ENCODE measurements at regions not wholly inside any gene's neighbourhood (a gene's known extent, or its start where the extent isn't known, plus 50 kb on each side); places are given as distances from the start of the nearest gene placed in this dataset.

DNA sequence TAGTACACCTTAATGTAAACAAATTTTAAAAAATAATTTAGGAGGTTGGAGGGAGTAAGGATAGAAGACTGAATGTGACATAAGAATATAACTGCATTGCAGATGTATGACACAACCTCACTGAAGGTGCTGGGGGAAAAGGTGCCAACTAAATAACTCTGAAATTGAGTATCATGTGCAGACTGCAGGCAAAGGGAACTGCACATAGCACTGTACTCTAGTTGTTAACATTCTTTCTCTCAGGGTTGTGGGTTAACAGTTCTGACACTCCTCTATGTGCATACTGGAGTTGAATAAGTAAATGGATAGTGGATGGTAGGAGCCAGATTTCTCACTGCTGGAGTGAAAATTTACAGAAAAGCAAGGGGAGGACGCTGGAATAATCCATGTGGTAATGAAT lies 451.9 kb upstream of the CDH4 start (continued):
- no peak for TF ChIP-seq NRF1 (IDR thresholded peaks at IDR 0.05; ENCODE audit: low read depth, low read length)

DNA sequence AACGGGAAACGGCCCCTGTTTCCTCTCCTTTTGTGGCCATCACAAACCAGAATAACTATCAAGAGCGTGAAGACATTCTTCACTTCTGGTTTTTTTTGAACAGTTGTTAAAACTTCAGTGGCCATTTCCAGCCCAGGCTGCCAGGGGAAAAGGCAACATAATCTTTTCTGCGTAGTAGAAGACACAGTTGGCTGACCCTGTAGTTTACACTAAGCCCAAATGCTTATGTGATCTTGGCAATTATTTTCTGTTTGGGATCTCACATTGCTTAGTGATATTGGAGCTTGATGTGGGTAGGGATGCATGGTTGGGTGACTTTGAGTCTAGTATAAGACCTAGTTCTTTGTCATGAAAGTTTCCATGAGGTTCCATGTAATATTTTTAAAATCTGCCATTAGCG lies 449.4 kb upstream of the CDH4 start:
- H3K4me2 ChIP-seq: no peak overlapping the region
- no peak for DNase-seq
- H3K9ac ChIP-seq: no peak overlapping the region
- no peaks in the 10 kb centered on the region for H3K9me3 ChIP-seq
- no peaks in the 10 kb centered on the region for H3K9me2 ChIP-seq
- POLR2A ChIA-PET: no interaction called here
- no peak overlapping the region for H3K4me3 ChIP-seq (ENCODE audit: low read depth in 2 of 2, low read length in 1 of 2)
- CTCF ChIA-PET: no interaction called here
- H3K79me2 ChIP-seq (ENCODE audit: insufficient read depth): no peaks in the 10 kb centered on the region
- H3F3A ChIP-seq (replicated peaks; ENCODE audit: insufficient read depth): no peaks in the 10 kb centered on the region
- TF ChIP-seq SMC3 (IDR thresholded peaks at IDR 0.05; ENCODE audit: low read depth, low read length): no peak
- H3K4me1 ChIP-seq (ENCODE audit: control insufficient read depth in 1 of 2, insufficient read depth in 2 of 2, low read depth in 1 of 2, low read length in 1 of 2): no peaks in the 10 kb centered on the region
- no peak overlapping the region for H3K27ac ChIP-seq (ENCODE audit: low read depth in 2 of 2, low read length in 1 of 2)
- H3K36me3 ChIP-seq (replicated peaks in 1 of 2; ENCODE audit: control insufficient read depth in 1 of 2, insufficient read depth in 2 of 2, low read length in 1 of 2): no peaks in the 10 kb centered on the region
- 27% methylated on average over 5 of the region's 5 CpGs for WGBS (ENCODE audit: low lambda C conversion rate)
- no peaks in the 10 kb centered on the region for H4K20me1 ChIP-seq (ENCODE audit: insufficient read depth)
- H3K27me3 ChIP-seq (ENCODE audit: insufficient read depth): no peaks in the 10 kb centered on the region
- no peak overlapping the region for H2AFZ ChIP-seq (ENCODE audit: low read depth)

DNA sequence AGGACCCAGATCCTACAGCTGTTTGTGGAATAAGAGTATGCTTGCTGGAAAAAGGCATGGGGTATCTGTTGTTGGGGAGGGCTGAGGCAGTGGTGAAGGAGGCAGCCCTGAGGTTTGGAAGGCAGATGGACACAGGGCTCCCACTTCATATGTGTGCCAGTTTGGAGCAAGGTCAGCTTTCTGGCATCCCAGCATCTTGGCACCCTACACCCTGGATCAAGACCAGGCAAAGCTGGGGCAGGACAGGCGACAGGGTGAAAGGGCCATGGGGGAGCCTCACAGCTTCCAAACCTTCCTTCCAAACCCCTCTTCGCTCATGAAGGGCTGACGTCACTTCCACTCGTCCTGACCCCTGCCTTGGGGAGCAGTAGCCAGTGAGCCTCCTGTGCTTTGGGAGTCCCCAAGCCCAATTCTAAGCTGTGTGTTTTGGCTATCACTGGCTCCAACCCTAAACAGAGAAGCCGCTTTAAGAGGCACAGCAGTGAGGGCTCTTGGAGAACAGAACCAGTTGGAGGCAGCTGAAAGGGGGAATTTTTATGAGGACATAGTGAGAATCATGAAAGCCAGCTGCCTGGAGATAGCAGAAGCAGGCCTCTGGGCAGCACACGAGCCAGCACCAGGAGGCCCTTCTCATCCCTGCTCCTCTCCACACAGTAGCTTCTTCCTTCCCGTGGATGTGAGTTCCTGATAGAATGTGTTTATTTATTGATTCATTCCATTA lies 448.6 kb upstream of the CDH4 start:
- no peaks in the 10 kb centered on the region for H3K79me2 ChIP-seq (ENCODE audit: insufficient read depth)
- H4K20me1 ChIP-seq (ENCODE audit: insufficient read depth): no peaks in the 10 kb centered on the region
- no peaks in the 10 kb centered on the region for H3F3A ChIP-seq (replicated peaks; ENCODE audit: insufficient read depth)
- H3K4me2 ChIP-seq: no peak overlapping the region
- H3K4me1 ChIP-seq (ENCODE audit: control insufficient read depth in 1 of 2, insufficient read depth in 2 of 2, low read depth in 1 of 2, low read length in 1 of 2): no peaks in the 10 kb centered on the region
- TF ChIP-seq, protein P1, sequence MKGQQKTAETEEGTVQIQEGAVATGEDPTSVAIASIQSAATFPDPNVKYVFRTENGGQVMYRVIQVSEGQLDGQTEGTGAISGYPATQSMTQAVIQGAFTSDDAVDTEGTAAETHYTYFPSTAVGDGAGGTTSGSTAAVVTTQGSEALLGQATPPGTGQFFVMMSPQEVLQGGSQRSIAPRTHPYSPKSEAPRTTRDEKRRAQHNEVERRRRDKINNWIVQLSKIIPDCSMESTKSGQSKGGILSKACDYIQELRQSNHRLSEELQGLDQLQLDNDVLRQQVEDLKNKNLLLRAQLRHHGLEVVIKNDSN (IDR thresholded peaks at IDR 0.05; ENCODE audit: borderline replicate concordance, low read depth): no peak
- TF ChIP-seq MXI1 (IDR thresholded peaks at IDR 0.05; ENCODE audit: low read depth, low read length): no peak
- TF ChIP-seq FOXM1 (IDR thresholded peaks at IDR 0.05; ENCODE audit: low read depth): no peak
- no peak for TF ChIP-seq FOXJ3 (CRISPR knock-in tag; IDR thresholded peaks at IDR 0.05)
- TF ChIP-seq, protein P2, sequence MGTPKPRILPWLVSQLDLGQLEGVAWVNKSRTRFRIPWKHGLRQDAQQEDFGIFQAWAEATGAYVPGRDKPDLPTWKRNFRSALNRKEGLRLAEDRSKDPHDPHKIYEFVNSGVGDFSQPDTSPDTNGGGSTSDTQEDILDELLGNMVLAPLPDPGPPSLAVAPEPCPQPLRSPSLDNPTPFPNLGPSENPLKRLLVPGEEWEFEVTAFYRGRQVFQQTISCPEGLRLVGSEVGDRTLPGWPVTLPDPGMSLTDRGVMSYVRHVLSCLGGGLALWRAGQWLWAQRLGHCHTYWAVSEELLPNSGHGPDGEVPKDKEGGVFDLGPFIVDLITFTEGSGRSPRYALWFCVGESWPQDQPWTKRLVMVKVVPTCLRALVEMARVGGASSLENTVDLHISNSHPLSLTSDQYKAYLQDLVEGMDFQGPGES (IDR thresholded peaks at IDR 0.05; ENCODE audit: low read depth, low read length): no peak
- TF ChIP-seq NFIC (IDR thresholded peaks at IDR 0.05; ENCODE audit: borderline replicate concordance): no peak
- TF ChIP-seq EZH2phosphoT487 (IDR thresholded peaks at IDR 0.05; ENCODE audit: borderline replicate concordance, low read depth): no peak
- no peak for TF ChIP-seq RXRA (IDR thresholded peaks at IDR 0.05; ENCODE audit: borderline replicate concordance, low read depth)
- no peaks in the 10 kb centered on the region for H3K36me3 ChIP-seq (replicated peaks in 1 of 2; ENCODE audit: control insufficient read depth in 1 of 2, insufficient read depth in 2 of 2, low read length in 1 of 2)
- H2AFZ ChIP-seq (ENCODE audit: low read depth): no peak overlapping the region
- no peaks in the 10 kb centered on the region for H3K27me3 ChIP-seq (ENCODE audit: insufficient read depth)
- no peak overlapping the region for H3K27ac ChIP-seq (ENCODE audit: low read depth in 2 of 2, low read length in 1 of 2)
- H3K9me2 ChIP-seq: no peaks in the 10 kb centered on the region
- ChIA-PET POLR2A (no interaction called here), CTCF (no interaction called here)
- H3K9me3 ChIP-seq: no peaks in the 10 kb centered on the region
- H3K4me3 ChIP-seq (ENCODE audit: low read depth in 2 of 2, low read length in 1 of 2): no peak overlapping the region
- no peak overlapping the region for H3K9ac ChIP-seq
- WGBS (ENCODE audit: low lambda C conversion rate): 28% methylated on average over 6 of the region's 7 CpGs
- DNase-seq: no peak

All from SK-N-SH (cell line).